SK-N-SH treated with all-trans-retinoic acid at 6 μM for 48 hours (cell line): ENCODE measurements at regions not wholly inside any gene's neighbourhood (a gene's known extent, or its start where the extent isn't known, plus 50 kb on each side); places are given as distances from the start of the nearest gene placed in this dataset.

Experiments
- OSR1 ChIP-seq: fragments of 250-450 bp; sonication (Bioruptor Pico); IDR thresholded peaks from 2 replicates; pipeline ENCODE4 v1.8.0; 2022; ENCODE audit warnings: moderate library complexity, mild to moderate bottlenecking, inconsistent platforms
- PPARA ChIP-seq: fragments of 250-450 bp; sonication (Bioruptor Pico); IDR thresholded peaks from 2 replicates; pipeline ENCODE4 v1.5.0; 2020; ENCODE audit warnings: mild to moderate bottlenecking, borderline replicate concordance
- RARB ChIP-seq: fragments of 250-450 bp; sonication (Bioruptor Pico); IDR thresholded peaks from 2 replicates; pipeline ENCODE4 v1.8.0; 2021; ENCODE audit warnings: mild to moderate bottlenecking, moderate library complexity
- TOX ChIP-seq: fragments of 250-450 bp; sonication (Bioruptor Pico); IDR thresholded peaks from 2 replicates; pipeline ENCODE4 v1.8.0; 2021; ENCODE audit warnings: mild to moderate bottlenecking, moderate library complexity, borderline replicate concordance
- ZC3H10 ChIP-seq: fragments of 250-450 bp; sonication (Bioruptor Pico); IDR thresholded peaks from 2 replicates; pipeline ENCODE4 v1.5.1; 2021; ENCODE audit warnings: mild to moderate bottlenecking, moderate library complexity
- ZFP30 ChIP-seq: fragments of 450-650 bp; formaldehyde crosslinking; IDR thresholded peaks from 2 replicates; pipeline ENCODE4 v1.5.0; 2022; ENCODE audit warnings: mild to moderate bottlenecking, moderate library complexity
- ZNF565 ChIP-seq: fragments of 450-650 bp; formaldehyde crosslinking; conservative IDR thresholded peaks from 2 replicates; pipeline ENCODE4 v1.5.0; 2020; ENCODE audit warnings: low read depth, mild to moderate bottlenecking, moderate library complexity
- ZNF8 ChIP-seq: fragments of 450-650 bp; formaldehyde crosslinking; IDR thresholded peaks from 2 replicates; pipeline ENCODE4 v1.5.0; 2020; ENCODE audit warnings: mild to moderate bottlenecking, moderate library complexity
- TF ChIP-seq, protein P1 (sequence below): fragments of 250-450 bp; sonication (Bioruptor Pico); IDR thresholded peaks from 2 replicates; pipeline ENCODE4 v1.8.0; 2021; ENCODE audit warnings: low read depth, mild to moderate bottlenecking, moderate library complexity, borderline replicate concordance
- TF ChIP-seq, protein P2 (sequence below): fragments of 250-450 bp; sonication (Bioruptor Pico); IDR thresholded peaks from 2 replicates; pipeline ENCODE4 v1.8.0; 2020; ENCODE audit warnings: mild to moderate bottlenecking, moderate library complexity, borderline replicate concordance
- TF ChIP-seq, protein P3 (sequence below): fragments of 250-450 bp; sonication (Bioruptor Pico); IDR thresholded peaks from 2 replicates; pipeline ENCODE4 v1.5.1; 2020; ENCODE audit warnings: low read depth, mild to moderate bottlenecking, moderate library complexity
- TF ChIP-seq, protein P4 (sequence below): fragments of 250-450 bp; sonication (Bioruptor Pico); IDR thresholded peaks from 2 replicates; pipeline ENCODE4 v1.5.0; 2020; ENCODE audit warnings: mild to moderate bottlenecking, moderate library complexity

DNA sequence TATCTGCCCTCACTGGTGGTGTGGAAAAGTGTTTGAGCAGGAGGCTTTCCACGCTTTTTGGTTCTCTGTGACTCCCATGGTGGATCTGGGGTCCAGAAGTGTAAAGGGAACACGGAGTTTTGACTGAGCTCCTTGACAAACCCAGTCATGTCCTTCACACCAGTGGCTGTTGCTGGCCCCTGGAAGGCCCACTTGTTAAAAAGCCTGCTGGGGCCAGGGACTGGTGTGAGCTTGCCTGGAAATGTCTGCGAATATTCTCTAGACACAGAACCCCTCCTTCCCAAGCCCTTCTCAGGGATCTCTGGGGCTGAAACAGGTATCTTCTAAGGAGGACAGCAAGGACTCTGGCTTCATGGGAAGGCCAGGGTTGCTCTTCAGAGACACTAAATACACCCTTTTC is 343.0 kb downstream of the TCERG1L start:
- no peak for TF ChIP-seq RARB (CRISPR knock-in tag)
- TF ChIP-seq, protein P1, sequence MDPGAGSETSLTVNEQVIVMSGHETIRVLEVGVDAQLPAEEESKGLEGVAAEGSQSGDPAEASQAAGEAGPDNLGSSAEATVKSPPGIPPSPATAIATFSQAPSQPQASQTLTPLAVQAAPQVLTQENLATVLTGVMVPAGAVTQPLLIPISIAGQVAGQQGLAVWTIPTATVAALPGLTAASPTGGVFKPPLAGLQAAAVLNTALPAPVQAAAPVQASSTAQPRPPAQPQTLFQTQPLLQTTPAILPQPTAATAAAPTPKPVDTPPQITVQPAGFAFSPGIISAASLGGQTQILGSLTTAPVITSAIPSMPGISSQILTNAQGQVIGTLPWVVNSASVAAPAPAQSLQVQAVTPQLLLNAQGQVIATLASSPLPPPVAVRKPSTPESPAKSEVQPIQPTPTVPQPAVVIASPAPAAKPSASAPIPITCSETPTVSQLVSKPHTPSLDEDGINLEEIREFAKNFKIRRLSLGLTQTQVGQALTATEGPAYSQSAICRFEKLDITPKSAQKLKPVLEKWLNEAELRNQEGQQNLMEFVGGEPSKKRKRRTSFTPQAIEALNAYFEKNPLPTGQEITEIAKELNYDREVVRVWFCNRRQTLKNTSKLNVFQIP (CRISPR knock-in tag), result no peak
- TF ChIP-seq ZFP30 (CRISPR knock-in tag), result no peak
- TF ChIP-seq PPARA (CRISPR knock-in tag), result no peak
- TF ChIP-seq, protein P2, sequence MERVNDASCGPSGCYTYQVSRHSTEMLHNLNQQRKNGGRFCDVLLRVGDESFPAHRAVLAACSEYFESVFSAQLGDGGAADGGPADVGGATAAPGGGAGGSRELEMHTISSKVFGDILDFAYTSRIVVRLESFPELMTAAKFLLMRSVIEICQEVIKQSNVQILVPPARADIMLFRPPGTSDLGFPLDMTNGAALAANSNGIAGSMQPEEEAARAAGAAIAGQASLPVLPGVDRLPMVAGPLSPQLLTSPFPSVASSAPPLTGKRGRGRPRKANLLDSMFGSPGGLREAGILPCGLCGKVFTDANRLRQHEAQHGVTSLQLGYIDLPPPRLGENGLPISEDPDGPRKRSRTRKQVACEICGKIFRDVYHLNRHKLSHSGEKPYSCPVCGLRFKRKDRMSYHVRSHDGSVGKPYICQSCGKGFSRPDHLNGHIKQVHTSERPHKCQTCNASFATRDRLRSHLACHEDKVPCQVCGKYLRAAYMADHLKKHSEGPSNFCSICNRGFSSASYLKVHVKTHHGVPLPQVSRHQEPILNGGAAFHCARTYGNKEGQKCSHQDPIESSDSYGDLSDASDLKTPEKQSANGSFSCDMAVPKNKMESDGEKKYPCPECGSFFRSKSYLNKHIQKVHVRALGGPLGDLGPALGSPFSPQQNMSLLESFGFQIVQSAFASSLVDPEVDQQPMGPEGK, result no peak
- TF ChIP-seq, protein P3, sequence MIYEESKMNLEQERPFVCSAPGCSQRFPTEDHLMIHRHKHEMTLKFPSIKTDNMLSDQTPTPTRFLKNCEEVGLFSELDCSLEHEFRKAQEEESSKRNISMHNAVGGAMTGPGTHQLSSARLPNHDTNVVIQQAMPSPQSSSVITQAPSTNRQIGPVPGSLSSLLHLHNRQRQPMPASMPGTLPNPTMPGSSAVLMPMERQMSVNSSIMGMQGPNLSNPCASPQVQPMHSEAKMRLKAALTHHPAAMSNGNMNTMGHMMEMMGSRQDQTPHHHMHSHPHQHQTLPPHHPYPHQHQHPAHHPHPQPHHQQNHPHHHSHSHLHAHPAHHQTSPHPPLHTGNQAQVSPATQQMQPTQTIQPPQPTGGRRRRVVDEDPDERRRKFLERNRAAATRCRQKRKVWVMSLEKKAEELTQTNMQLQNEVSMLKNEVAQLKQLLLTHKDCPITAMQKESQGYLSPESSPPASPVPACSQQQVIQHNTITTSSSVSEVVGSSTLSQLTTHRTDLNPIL (CRISPR knock-in tag), result no peak
- no peak for TF ChIP-seq ZC3H10 (CRISPR knock-in tag)
- TF ChIP-seq OSR1 (CRISPR knock-in tag), result no peak
- TF ChIP-seq, protein P4, sequence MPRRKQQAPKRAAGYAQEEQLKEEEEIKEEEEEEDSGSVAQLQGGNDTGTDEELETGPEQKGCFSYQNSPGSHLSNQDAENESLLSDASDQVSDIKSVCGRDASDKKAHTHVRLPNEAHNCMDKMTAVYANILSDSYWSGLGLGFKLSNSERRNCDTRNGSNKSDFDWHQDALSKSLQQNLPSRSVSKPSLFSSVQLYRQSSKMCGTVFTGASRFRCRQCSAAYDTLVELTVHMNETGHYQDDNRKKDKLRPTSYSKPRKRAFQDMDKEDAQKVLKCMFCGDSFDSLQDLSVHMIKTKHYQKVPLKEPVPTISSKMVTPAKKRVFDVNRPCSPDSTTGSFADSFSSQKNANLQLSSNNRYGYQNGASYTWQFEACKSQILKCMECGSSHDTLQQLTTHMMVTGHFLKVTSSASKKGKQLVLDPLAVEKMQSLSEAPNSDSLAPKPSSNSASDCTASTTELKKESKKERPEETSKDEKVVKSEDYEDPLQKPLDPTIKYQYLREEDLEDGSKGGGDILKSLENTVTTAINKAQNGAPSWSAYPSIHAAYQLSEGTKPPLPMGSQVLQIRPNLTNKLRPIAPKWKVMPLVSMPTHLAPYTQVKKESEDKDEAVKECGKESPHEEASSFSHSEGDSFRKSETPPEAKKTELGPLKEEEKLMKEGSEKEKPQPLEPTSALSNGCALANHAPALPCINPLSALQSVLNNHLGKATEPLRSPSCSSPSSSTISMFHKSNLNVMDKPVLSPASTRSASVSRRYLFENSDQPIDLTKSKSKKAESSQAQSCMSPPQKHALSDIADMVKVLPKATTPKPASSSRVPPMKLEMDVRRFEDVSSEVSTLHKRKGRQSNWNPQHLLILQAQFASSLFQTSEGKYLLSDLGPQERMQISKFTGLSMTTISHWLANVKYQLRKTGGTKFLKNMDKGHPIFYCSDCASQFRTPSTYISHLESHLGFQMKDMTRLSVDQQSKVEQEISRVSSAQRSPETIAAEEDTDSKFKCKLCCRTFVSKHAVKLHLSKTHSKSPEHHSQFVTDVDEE (CRISPR knock-in tag), result no peak
- TF ChIP-seq ZNF565 (CRISPR knock-in tag), result no peak
- TF ChIP-seq ZNF8 (CRISPR knock-in tag), result no peak
- no peak for TF ChIP-seq TOX (CRISPR knock-in tag)
